SK-N-SH treated with all-trans-retinoic acid at 6 μM for 48 hours (cell line): ENCODE measurements at regions not wholly inside any gene's neighbourhood (a gene's known extent, or its start where the extent isn't known, plus 50 kb on each side); places are given as distances from the start of the nearest gene placed in this dataset.

ENCODE experiments used
- CSDC2 ChIP-seq: fragments of 250-450 bp; sonication (Bioruptor Pico); IDR thresholded peaks from 2 replicates; pipeline ENCODE4 v1.5.0; 2020; ENCODE audit warnings: mild to moderate bottlenecking, moderate library complexity
- RARB ChIP-seq: fragments of 250-450 bp; sonication (Bioruptor Pico); IDR thresholded peaks from 2 replicates; pipeline ENCODE4 v1.8.0; 2021; ENCODE audit warnings: mild to moderate bottlenecking, moderate library complexity
- ZC3H10 ChIP-seq: fragments of 250-450 bp; sonication (Bioruptor Pico); IDR thresholded peaks from 2 replicates; pipeline ENCODE4 v1.5.1; 2021; ENCODE audit warnings: mild to moderate bottlenecking, moderate library complexity
- ZFP3 ChIP-seq: fragments of 250-450 bp; sonication (Bioruptor Pico); IDR thresholded peaks from 2 replicates; pipeline ENCODE4 v1.5.0; 2020; ENCODE audit warnings: mild to moderate bottlenecking, moderate library complexity
- ZFP30 ChIP-seq: fragments of 450-650 bp; formaldehyde crosslinking; IDR thresholded peaks from 2 replicates; pipeline ENCODE4 v1.5.0; 2022; ENCODE audit warnings: mild to moderate bottlenecking, moderate library complexity
- TF ChIP-seq, protein P1 (sequence below): fragments of 250-450 bp; sonication (Bioruptor Pico); IDR thresholded peaks from 2 replicates; pipeline ENCODE4 v1.5.1; 2020; ENCODE audit warnings: low read depth, mild to moderate bottlenecking, moderate library complexity
- TF ChIP-seq, protein P2 (sequence below): fragments of 250-450 bp; sonication (Bioruptor Pico); IDR thresholded peaks from 2 replicates; pipeline ENCODE4 v1.8.0; 2020; ENCODE audit warnings: mild to moderate bottlenecking, moderate library complexity, borderline replicate concordance

- TF ChIP-seq, protein P1, sequence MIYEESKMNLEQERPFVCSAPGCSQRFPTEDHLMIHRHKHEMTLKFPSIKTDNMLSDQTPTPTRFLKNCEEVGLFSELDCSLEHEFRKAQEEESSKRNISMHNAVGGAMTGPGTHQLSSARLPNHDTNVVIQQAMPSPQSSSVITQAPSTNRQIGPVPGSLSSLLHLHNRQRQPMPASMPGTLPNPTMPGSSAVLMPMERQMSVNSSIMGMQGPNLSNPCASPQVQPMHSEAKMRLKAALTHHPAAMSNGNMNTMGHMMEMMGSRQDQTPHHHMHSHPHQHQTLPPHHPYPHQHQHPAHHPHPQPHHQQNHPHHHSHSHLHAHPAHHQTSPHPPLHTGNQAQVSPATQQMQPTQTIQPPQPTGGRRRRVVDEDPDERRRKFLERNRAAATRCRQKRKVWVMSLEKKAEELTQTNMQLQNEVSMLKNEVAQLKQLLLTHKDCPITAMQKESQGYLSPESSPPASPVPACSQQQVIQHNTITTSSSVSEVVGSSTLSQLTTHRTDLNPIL (CRISPR knock-in tag) = no peak
- TF ChIP-seq ZFP30 (CRISPR knock-in tag) = no peak
- no peak for TF ChIP-seq RARB
- no peak for TF ChIP-seq CSDC2 (CRISPR knock-in tag)
- TF ChIP-seq, protein P2, sequence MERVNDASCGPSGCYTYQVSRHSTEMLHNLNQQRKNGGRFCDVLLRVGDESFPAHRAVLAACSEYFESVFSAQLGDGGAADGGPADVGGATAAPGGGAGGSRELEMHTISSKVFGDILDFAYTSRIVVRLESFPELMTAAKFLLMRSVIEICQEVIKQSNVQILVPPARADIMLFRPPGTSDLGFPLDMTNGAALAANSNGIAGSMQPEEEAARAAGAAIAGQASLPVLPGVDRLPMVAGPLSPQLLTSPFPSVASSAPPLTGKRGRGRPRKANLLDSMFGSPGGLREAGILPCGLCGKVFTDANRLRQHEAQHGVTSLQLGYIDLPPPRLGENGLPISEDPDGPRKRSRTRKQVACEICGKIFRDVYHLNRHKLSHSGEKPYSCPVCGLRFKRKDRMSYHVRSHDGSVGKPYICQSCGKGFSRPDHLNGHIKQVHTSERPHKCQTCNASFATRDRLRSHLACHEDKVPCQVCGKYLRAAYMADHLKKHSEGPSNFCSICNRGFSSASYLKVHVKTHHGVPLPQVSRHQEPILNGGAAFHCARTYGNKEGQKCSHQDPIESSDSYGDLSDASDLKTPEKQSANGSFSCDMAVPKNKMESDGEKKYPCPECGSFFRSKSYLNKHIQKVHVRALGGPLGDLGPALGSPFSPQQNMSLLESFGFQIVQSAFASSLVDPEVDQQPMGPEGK = no peak
- no peak for TF ChIP-seq ZC3H10 (CRISPR knock-in tag)
- TF ChIP-seq ZFP3 (CRISPR knock-in tag) = no peak
These were observed 275.4 kb upstream of the OBI1 start for GRCh38 chr13:78934336-78934735.
